ENCODE measurements at regions not wholly inside any gene's neighbourhood (a gene's known extent, or its start where the extent isn't known, plus 50 kb on each side); places are given as distances from the start of the nearest gene placed in this dataset.

GRCh38 chr4:101475246-101475645, 127.9 kb upstream of the PPP3CA start:
- Mint-ChIP-seq H3K9me3 (ENCODE audit: unreplicated experiment) (peaks cover 16% of the 10 kb centered on the region), H3K4me3 (ENCODE audit: unreplicated experiment) (no peak overlapping the region), H3K27ac (ENCODE audit: unreplicated experiment) (no peak overlapping the region), H3K36me3 (ENCODE audit: insufficient read depth, unreplicated experiment) (no peaks in the 10 kb centered on the region), H3K4me1 (ENCODE audit: low read depth, unreplicated experiment) (peaks cover 6% of the 10 kb centered on the region), H3K27me3 (ENCODE audit: insufficient read depth, unreplicated experiment) (no peaks in the 10 kb centered on the region)
- no peaks in the 10 kb centered on the region for H3K9me3 ChIP-seq
- H3K27me3 ChIP-seq (replicated peaks; ENCODE audit: control insufficient read depth, insufficient read depth, low read length): no peaks in the 10 kb centered on the region
- ChIA-PET POLR2A (no interaction called here), CTCF (no interaction called here)
- H3K4me1 ChIP-seq: no peaks in the 10 kb centered on the region
- no peaks in the 10 kb centered on the region for H3K36me3 ChIP-seq (ENCODE audit: control insufficient read depth, insufficient read depth, low read length)
- DNase-seq: no peak
- intact Hi-C loops (cut with micrococcal nuclease; ENCODE audit: unreplicated experiment): no loop called here
- TF ChIP-seq CTCF (IDR thresholded peaks at IDR 0.05; ENCODE audit: insufficient read depth in 1 of 2, low read depth in 1 of 2, low read length in 1 of 2, severe bottlenecking in 1 of 2, unreplicated experiment in 1 of 2): no peak
- BruUV-seq (replicated peaks): no TSS peak
- no peak overlapping the region for H3K4me3 ChIP-seq (ENCODE audit: low read depth, low read length)

GRCh38 chr4:101471201-101471600, 123.9 kb upstream of the PPP3CA start:
- TF ChIP-seq CTCF (IDR thresholded peaks at IDR 0.05; ENCODE audit: insufficient read depth in 1 of 2, low read depth in 1 of 2, low read length in 1 of 2, severe bottlenecking in 1 of 2, unreplicated experiment in 1 of 2): no peak
- H3K9me3 ChIP-seq: no peaks in the 10 kb centered on the region
- Mint-ChIP-seq H3K27ac (ENCODE audit: unreplicated experiment) (no peak overlapping the region), H3K9me3 (ENCODE audit: unreplicated experiment) (peaks cover 10% of the 10 kb centered on the region), H3K36me3 (ENCODE audit: insufficient read depth, unreplicated experiment) (no peaks in the 10 kb centered on the region), H3K4me1 (ENCODE audit: low read depth, unreplicated experiment) (peaks cover 6% of the 10 kb centered on the region), H3K27me3 (ENCODE audit: insufficient read depth, unreplicated experiment) (no peaks in the 10 kb centered on the region), H3K4me3 (ENCODE audit: unreplicated experiment) (no peak overlapping the region)
- no peaks in the 10 kb centered on the region for H3K27me3 ChIP-seq (replicated peaks; ENCODE audit: control insufficient read depth, insufficient read depth, low read length)
- intact Hi-C loops (cut with micrococcal nuclease; ENCODE audit: unreplicated experiment): no loop called here
- no peaks in the 10 kb centered on the region for H3K4me1 ChIP-seq
- POLR2A ChIA-PET: no interaction called here
- no peaks in the 10 kb centered on the region for H3K36me3 ChIP-seq (ENCODE audit: control insufficient read depth, insufficient read depth, low read length)
- CTCF ChIA-PET: no interaction called here
- H3K4me3 ChIP-seq (ENCODE audit: low read depth, low read length): no peak overlapping the region
- DNase-seq: no peak
- BruUV-seq (replicated peaks): no TSS peak

- CTCF ChIA-PET: no interaction called here
- Mint-ChIP-seq H3K36me3 (ENCODE audit: insufficient read depth, unreplicated experiment) (no peaks in the 10 kb centered on the region), H3K4me1 (ENCODE audit: low read depth, unreplicated experiment) (peaks cover 6% of the 10 kb centered on the region), H3K4me3 (ENCODE audit: unreplicated experiment) (no peak overlapping the region), H3K27ac (ENCODE audit: unreplicated experiment) (no peak overlapping the region), H3K27me3 (ENCODE audit: insufficient read depth, unreplicated experiment) (no peaks in the 10 kb centered on the region), H3K9me3 (ENCODE audit: unreplicated experiment) (no peaks in the 10 kb centered on the region)
- DNase-seq: peak; percentile 42 to 64
- no TSS peak for BruUV-seq (replicated peaks)
- H3K36me3 ChIP-seq (ENCODE audit: control insufficient read depth, insufficient read depth, low read length): no peaks in the 10 kb centered on the region
- no peaks in the 10 kb centered on the region for H3K9me3 ChIP-seq
- H3K4me1 ChIP-seq: no peaks in the 10 kb centered on the region
- no peak overlapping the region for H3K4me3 ChIP-seq (ENCODE audit: low read depth, low read length)
- H3K27me3 ChIP-seq (replicated peaks; ENCODE audit: control insufficient read depth, insufficient read depth, low read length): no peaks in the 10 kb centered on the region
- POLR2A ChIA-PET: no interaction called here
- TF ChIP-seq CTCF (IDR thresholded peaks at IDR 0.05; ENCODE audit: insufficient read depth in 1 of 2, low read depth in 1 of 2, low read length in 1 of 2, severe bottlenecking in 1 of 2, unreplicated experiment in 1 of 2): no peak
- intact Hi-C loops (cut with micrococcal nuclease; ENCODE audit: unreplicated experiment): no loop called here
Observed at GRCh38 chr4:101464596-101464995, 117.3 kb upstream of the PPP3CA start.
